Osteoblast (primary cell): ENCODE measurements at regions not wholly inside any gene's neighbourhood (a gene's known extent, or its start where the extent isn't known, plus 50 kb on each side); places are given as distances from the start of the nearest gene placed in this dataset.

Experiments
- DNase-seq: peaks from one replicate; pipeline ENCODE4 v3.0.0; 2011; ENCODE audit warnings: low spot score, mixed read lengths; ENCODE audit not compliant: insufficient read length; ENCODE audit errors: missing footprints
- H2AFZ ChIP-seq: 2 replicates; pipeline ENCODE4 v1.6.0; 2011; ENCODE audit warnings: mild to moderate bottlenecking, low read length
- H3K27ac ChIP-seq: 2 replicates; pipeline ENCODE4 v1.5.1; 2011; ENCODE audit warnings: mild to moderate bottlenecking, low read depth, low read length, moderate library complexity
- H3K27me3 ChIP-seq: 2 replicates; pipeline ENCODE4 v1.6.0; 2012; ENCODE audit warnings: mild to moderate bottlenecking, control low read depth, inconsistent platforms, low read length, moderate library complexity; ENCODE audit not compliant: insufficient read depth
- H3K36me3 ChIP-seq: 2 replicates; pipeline ENCODE4 v1.5.1; 2011; ENCODE audit warnings: mild to moderate bottlenecking, low read length, control low read depth, moderate library complexity; ENCODE audit not compliant: insufficient read depth
- H3K4me1 ChIP-seq: 2 replicates; pipeline ENCODE4 v1.5.1; 2011; ENCODE audit warnings: mild to moderate bottlenecking, low read length, control low read depth, moderate library complexity; ENCODE audit not compliant: insufficient read depth
- H3K4me2 ChIP-seq: 2 replicates; pipeline ENCODE4 v1.6.0; 2011; ENCODE audit warnings: mild to moderate bottlenecking, low read length; ENCODE audit not compliant: insufficient read depth
- H3K4me3 ChIP-seq: fragments of 200-600 bp; sonication (generic); 3 replicates; pipeline ENCODE4 v1.5.1; 2012; ENCODE audit warnings: mild to moderate bottlenecking, low read length, inconsistent platforms; ENCODE audit not compliant: insufficient read depth
- H3K79me2 ChIP-seq: 2 replicates; pipeline ENCODE4 v1.6.0; 2012; ENCODE audit warnings: mild to moderate bottlenecking, low read length, control low read depth, inconsistent platforms; ENCODE audit not compliant: insufficient read depth
- H3K9me3 ChIP-seq: 2 replicates; pipeline ENCODE4 v1.5.1; 2011; ENCODE audit warnings: low read depth, low read length, control low read depth
- H4K20me1 ChIP-seq: 2 replicates; pipeline ENCODE4 v1.6.0; 2012; ENCODE audit warnings: mild to moderate bottlenecking, low read length, control low read depth; ENCODE audit not compliant: insufficient read depth
- CTCF ChIP-seq: IDR thresholded peaks from 2 replicates; pipeline ENCODE4 v1.5.1; 2011; ENCODE audit warnings: mild to moderate bottlenecking, low read depth, low read length, moderate library complexity; ENCODE audit errors: extremely low read depth

GRCh38 chr7:155386608-155387007 is 71.3 kb upstream of the EN2 start:
- TF ChIP-seq CTCF = no peak
- Histone ChIP-seq H2AFZ (no peak overlapping the region), H3K27ac (no peak overlapping the region)

DNA sequence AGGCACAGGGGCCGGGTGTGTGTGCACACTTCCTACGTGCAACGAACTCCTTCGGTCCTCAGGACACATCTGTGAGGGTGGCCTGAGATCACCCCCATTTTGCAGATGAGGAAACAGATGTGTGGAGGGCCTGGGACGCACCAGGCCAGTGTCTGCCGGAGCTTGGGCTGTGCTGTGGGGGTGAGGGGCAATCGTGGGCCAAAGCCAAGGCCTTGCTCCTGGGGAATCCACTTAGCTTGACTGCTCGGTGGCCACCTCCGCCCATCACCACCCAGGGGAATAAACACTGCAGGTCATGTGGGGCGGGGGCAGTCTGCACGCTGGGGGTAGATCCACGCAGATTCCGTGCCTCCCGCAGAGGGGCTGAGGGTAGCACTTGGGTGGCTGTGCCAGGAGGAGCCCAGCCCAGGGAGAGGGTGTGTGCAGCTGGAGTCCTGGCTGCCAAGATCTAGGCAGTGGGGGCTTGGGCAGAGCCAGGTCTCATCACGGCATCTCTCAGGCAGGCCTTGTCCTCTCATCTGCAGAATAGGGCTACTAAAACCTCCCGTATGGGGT is 70.8 kb upstream of the EN2 start:
- Histone ChIP-seq H3K4me2 (no peak overlapping the region), H3K79me2 (no peaks in the 10 kb centered on the region), H3K9me3 (no peaks in the 10 kb centered on the region), H3K36me3 (no peaks in the 10 kb centered on the region), H3K27ac (no peak overlapping the region), H3K4me1 (no peaks in the 10 kb centered on the region), H3K27me3 (peaks cover 31% of the 10 kb centered on the region), H2AFZ (no peak overlapping the region), H3K4me3 (no peak overlapping the region), H4K20me1 (no peaks in the 10 kb centered on the region)
- DNase-seq = no peak
- TF ChIP-seq CTCF = no peak

More at GRCh38 chr7:155386608-155387007, 71.3 kb upstream of the EN2 start:
- DNase-seq = no peak
- no peak overlapping the region for H3K4me2 ChIP-seq
- H3K27me3 ChIP-seq = peaks cover 33% of the 10 kb centered on the region
- no peaks in the 10 kb centered on the region for H3K4me1 ChIP-seq
- H3K4me3 ChIP-seq = no peak overlapping the region
- H3K36me3 ChIP-seq = no peaks in the 10 kb centered on the region
- no peaks in the 10 kb centered on the region for H3K79me2 ChIP-seq
- no peaks in the 10 kb centered on the region for H3K9me3 ChIP-seq
- H4K20me1 ChIP-seq = no peaks in the 10 kb centered on the region

GRCh38 chr7:155388561-155388960 is 69.4 kb upstream of the EN2 start:
- Histone ChIP-seq H3K27me3 (peaks cover 17% of the 10 kb centered on the region), H3K79me2 (no peaks in the 10 kb centered on the region), H3K36me3 (no peaks in the 10 kb centered on the region), H3K4me3 (no peak overlapping the region), H4K20me1 (no peaks in the 10 kb centered on the region), H3K27ac (no peak overlapping the region), H3K4me1 (no peaks in the 10 kb centered on the region), H3K4me2 (no peak overlapping the region), H2AFZ (no peak overlapping the region), H3K9me3 (no peaks in the 10 kb centered on the region)
- no peak for TF ChIP-seq CTCF
- no peak for DNase-seq

- H3K27ac ChIP-seq = no peak overlapping the region
- TF ChIP-seq CTCF = no peak
- no peaks in the 10 kb centered on the region for H4K20me1 ChIP-seq
- H3K4me3 ChIP-seq = no peak overlapping the region
- H3K4me2 ChIP-seq = no peak overlapping the region
- H2AFZ ChIP-seq = no peak overlapping the region
- H3K27me3 ChIP-seq = peaks cover 13% of the 10 kb centered on the region
- H3K79me2 ChIP-seq = no peaks in the 10 kb centered on the region
- DNase-seq = no peak
- no peaks in the 10 kb centered on the region for H3K36me3 ChIP-seq
- H3K4me1 ChIP-seq = no peaks in the 10 kb centered on the region
- no peaks in the 10 kb centered on the region for H3K9me3 ChIP-seq
Observed at GRCh38 chr7:155391414-155391813, 66.5 kb upstream of the EN2 start.
